Stimulated activated CD8-positive, alpha-beta memory T cell treated with anti-CD3 and anti-CD28 coated beads, Interleukin-4, amount 100 ng/mL, for 24 hours (primary cell): ENCODE measurements at regions not wholly inside any gene's neighbourhood (a gene's known extent, or its start where the extent isn't known, plus 50 kb on each side); places are given as distances from the start of the nearest gene placed in this dataset.

Experiments
- DNase-seq: peaks from one replicate; pipeline ENCODE4 v3.0.0-alpha.2; 2020; ENCODE audit warnings: low read depth

DNA sequence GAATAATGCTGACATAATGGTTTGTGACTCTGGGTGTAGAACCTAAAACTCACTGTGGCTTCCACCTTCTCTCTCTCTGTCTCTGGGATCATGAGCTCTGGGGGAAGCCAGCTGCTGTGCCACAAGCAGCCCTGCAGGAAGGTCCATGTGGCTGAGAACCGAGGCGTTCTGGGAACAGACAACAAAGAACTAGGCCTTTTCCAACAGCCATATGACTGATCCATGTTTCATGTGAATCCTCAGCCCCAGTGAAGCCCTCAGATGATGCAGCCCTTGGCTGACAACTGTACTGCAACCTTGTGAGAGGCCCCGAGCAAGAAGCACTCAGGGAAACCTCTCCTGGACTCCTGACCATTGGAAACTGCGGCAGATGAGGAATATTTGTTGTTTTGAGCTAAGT, 56.6 kb downstream of the HLA-G start:
- no peak for DNase-seq

DNA sequence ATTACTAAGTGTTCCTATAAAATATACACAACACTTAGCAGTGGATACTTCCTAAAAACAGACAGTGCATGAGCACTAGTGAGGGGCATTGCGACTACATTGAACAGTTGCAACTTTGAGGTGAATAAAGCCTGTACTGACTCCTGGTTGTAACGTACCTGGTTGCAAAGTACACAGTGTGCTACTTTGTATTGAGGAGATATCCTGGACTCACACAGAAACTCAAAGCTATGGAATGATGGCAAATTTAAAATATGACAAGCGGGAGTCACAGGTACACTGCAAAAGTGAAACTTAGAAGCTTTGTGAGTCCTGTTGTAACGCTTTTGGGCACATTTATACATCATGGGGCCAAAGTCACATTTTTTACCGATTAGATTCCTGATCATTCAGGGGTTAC, 55.6 kb upstream of the HLA-A start:
- no peak for DNase-seq

DNA sequence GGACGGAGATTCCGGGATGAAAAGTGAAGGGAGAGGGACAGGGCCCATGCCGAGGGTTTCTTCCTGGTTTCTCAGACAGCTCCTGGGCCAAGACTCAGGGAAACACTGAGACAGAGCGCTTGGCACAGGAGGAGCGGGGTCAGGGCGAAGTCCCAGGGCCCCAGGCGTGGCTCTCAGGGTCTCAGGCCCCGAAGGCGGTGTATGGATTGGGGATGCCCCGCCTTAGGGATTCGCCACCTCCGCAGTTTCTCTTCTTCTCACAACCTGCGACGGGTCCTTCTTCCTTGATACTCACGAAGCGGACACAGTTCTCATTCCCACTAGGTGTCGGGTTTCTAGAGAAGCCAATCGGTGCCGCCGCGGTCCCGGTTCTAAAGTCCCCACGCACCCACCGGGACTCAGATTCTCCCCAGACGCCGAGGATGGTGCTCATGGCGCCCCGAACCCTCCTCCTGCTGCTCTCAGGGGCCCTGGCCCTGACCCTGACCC, 55.0 kb upstream of the HLA-A start:
- DNase-seq, result no peak

DNA sequence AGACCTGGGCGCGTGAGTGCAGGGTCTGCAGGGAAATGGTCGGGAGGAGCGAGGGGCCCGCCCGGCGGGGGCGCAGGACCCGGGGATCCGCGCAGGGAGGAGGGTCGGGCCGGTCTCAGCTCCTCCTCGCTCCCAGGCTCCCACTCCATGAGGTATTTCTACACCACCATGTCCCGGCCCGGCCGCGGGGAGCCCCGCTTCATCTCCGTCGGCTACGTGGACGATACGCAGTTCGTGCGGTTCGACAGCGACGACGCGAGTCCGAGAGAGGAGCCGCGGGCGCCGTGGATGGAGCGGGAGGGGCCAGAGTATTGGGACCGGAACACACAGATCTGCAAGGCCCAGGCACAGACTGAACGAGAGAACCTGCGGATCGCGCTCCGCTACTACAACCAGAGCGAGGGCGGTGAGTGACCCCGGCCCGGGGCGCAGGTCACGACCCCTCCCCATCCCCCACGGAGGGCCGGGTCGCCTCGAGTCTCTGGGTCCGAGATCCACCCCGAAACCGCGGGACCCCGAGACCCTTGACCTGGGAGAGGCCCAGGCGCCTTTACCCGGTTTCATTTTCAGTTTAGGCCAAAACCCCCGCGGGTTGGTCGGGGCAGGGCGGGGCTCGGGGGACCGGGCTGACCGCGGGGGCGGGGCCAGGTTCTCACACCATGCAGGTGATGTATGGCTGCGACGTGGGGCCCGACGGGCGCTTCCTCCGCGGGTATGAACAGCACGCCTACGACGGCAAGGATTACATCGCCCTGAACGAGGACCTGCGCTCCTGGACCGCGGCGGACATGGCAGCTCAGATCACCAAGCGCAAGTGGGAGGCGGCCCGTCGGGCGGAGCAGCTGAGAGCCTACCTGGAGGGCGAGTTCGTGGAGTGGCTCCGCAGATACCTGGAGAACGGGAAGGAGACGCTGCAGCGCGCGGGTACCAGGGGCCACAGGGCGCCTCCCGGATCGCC, 54.2 kb upstream of the HLA-A start:
- DNase-seq, result peak; percentile 65
